ENCODE measurements at regions not wholly inside any gene's neighbourhood (a gene's known extent, or its start where the extent isn't known, plus 50 kb on each side); places are given as distances from the start of the nearest gene placed in this dataset.
A peak's percentile ranks its signal among the peaks of the same experiment; 100 is the strongest.

DNA sequence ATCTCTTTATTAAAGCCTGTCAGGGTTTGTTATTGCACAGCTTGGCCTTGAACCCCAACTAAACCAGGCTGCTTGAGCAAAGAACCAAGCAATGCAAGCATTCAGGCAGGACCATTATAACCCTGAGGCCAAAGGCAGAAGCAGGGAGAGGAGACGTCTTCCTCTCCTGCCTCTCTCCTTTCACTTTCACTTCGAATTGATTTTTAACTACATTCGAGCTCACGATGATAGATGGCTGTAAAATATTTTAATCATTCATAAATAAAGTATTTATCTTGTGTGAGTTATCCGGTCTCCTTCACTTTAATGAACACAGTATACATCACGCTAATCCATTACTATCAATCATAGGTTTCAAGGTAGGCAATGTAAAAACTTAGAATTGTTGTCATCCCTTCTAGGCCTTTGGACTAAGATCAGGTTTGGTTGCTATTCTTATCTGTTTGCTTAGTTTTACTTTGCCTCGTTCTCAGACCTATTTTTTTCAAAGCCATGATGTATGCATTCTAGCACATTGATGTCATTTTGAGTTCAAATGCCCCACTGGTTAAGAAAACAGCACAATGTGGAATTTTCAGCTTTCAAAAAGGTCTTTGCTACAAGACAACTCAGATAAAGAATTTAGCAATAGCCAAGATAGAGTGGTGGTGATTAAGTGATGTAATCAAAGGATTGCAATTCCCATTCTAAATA, 480.2 kb upstream of the RUNX1 start:
- TF ChIP-seq, protein P1, sequence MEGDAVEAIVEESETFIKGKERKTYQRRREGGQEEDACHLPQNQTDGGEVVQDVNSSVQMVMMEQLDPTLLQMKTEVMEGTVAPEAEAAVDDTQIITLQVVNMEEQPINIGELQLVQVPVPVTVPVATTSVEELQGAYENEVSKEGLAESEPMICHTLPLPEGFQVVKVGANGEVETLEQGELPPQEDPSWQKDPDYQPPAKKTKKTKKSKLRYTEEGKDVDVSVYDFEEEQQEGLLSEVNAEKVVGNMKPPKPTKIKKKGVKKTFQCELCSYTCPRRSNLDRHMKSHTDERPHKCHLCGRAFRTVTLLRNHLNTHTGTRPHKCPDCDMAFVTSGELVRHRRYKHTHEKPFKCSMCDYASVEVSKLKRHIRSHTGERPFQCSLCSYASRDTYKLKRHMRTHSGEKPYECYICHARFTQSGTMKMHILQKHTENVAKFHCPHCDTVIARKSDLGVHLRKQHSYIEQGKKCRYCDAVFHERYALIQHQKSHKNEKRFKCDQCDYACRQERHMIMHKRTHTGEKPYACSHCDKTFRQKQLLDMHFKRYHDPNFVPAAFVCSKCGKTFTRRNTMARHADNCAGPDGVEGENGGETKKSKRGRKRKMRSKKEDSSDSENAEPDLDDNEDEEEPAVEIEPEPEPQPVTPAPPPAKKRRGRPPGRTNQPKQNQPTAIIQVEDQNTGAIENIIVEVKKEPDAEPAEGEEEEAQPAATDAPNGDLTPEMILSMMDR (IDR thresholded peaks at IDR 0.05; ENCODE audit: unreplicated experiment), result no peak
- Mint-ChIP-seq H3K9me3 (ENCODE audit: unreplicated experiment) (no peaks in the 10 kb centered on the region), H3K27ac (ENCODE audit: low read depth, unreplicated experiment) (no peak overlapping the region), H3K27me3 (ENCODE audit: insufficient read depth, unreplicated experiment) (no peaks in the 10 kb centered on the region), H3K4me1 (ENCODE audit: insufficient read depth, unreplicated experiment) (no peaks in the 10 kb centered on the region), H3K4me3 (ENCODE audit: unreplicated experiment) (peak overlapping the region; percentile 64), H3K36me3 (ENCODE audit: insufficient read depth, unreplicated experiment) (no peaks in the 10 kb centered on the region)
- ChIA-PET CTCF (no interaction called here), POLR2A (interaction anchor here (0.7 to 0.8 kb wide), 2 partner anchors 59 to 467 kb away, joined by 3 read pairs; no protein-coding TSS in a partner anchor)
- peak; percentile 18 for DNase-seq (ENCODE audit: unreplicated experiment)
- intact Hi-C loops (cut with micrococcal nuclease), result loop anchor here (10.0 kb wide), 1 partner anchor 435 kb away; no protein-coding TSS in a partner anchor
- no TSS peak for BruUV-seq (replicated peaks)

DNA sequence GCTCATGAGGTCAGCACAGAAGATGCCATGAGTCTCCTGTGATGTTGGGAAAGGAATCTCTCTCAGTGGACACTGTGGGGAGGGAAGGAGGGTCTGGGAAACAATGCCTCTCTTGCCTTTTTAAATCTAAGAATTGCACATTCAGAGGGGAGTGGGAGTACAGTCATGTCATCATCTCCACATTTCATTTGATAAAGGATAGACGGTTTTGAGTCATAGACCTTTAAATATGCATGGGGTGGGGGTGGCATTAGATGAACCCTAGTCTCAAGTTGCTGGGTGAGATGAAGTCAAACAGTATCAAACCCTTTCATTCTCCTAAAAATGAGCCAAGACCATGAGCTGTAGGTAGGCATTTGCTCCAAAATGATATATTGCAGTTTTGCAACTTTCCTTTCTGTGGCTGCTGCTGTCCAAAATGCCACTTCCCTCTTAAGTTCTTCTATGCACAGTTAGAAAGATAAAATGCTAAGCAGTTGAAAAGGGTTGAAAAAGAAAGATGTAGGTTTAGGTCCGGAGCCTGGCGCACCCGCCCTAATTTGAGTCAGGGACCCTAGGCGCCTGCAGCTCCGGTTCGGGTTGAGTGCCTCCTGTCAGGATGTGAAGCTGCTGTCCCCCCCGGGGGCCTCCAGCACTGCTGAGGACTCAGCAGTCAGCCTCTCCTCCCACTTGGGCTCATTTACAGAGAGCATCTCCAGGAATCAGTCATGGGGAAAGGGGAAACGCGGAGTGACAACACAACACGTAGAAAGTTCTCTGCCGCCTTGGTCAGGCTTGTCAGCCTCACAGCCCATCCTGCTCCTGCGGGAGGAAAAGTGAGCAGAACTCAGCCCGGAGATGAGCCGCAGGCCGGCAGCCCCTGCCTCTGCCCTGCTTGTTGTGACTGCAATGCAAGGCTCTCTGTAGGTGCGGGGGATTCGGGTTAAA, 479.3 kb upstream of the RUNX1 start:
- ChIA-PET POLR2A (interaction anchor here (0.8 kb wide), 1 partner anchor 468 kb away, joined by 3 read pairs; no protein-coding TSS in a partner anchor), CTCF (no interaction called here)
- Mint-ChIP-seq H3K4me1 (ENCODE audit: insufficient read depth, unreplicated experiment) (no peaks in the 10 kb centered on the region), H3K4me3 (ENCODE audit: unreplicated experiment) (peak overlapping the region; percentile 64), H3K36me3 (ENCODE audit: insufficient read depth, unreplicated experiment) (no peaks in the 10 kb centered on the region), H3K27me3 (ENCODE audit: insufficient read depth, unreplicated experiment) (no peaks in the 10 kb centered on the region), H3K27ac (ENCODE audit: low read depth, unreplicated experiment) (no peak overlapping the region), H3K9me3 (ENCODE audit: unreplicated experiment) (no peaks in the 10 kb centered on the region)
- TF ChIP-seq, protein P1 (IDR thresholded peaks at IDR 0.05; ENCODE audit: unreplicated experiment), result no peak
- DNase-seq (ENCODE audit: unreplicated experiment), result no peak
- intact Hi-C loops (cut with micrococcal nuclease), result loop anchor here (10.0 kb wide), 1 partner anchor 436 kb away; no protein-coding TSS in a partner anchor
- BruUV-seq (replicated peaks), result no TSS peak

DNA sequence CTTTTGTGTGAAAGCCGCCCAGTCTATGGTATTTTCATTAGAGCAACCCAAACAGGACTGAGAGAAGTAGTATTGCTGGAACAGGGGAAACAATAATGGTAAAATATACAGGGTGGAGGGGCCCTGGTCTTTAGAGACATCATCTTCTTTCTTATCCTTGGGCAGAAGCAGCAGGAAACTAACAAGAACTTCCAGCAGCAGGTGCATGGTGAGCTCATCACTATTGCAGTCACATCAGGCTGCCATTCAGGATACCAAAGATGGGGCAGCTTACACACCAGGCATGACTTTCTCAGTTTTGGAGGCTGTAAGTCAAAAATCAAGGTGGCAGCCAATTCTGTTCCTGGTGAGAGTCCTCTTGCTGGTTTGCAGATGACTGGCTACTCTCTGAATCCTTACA, 478.3 kb upstream of the RUNX1 start:
- Mint-ChIP-seq H3K27me3 (ENCODE audit: insufficient read depth, unreplicated experiment) (no peaks in the 10 kb centered on the region), H3K4me1 (ENCODE audit: insufficient read depth, unreplicated experiment) (no peaks in the 10 kb centered on the region), H3K27ac (ENCODE audit: low read depth, unreplicated experiment) (no peak overlapping the region), H3K9me3 (ENCODE audit: unreplicated experiment) (no peaks in the 10 kb centered on the region), H3K36me3 (ENCODE audit: insufficient read depth, unreplicated experiment) (no peaks in the 10 kb centered on the region), H3K4me3 (ENCODE audit: unreplicated experiment) (no peak overlapping the region)
- no peak for DNase-seq (ENCODE audit: unreplicated experiment)
- intact Hi-C loops (cut with micrococcal nuclease), result loop anchor here (10.0 kb wide), 1 partner anchor 437 kb away; no protein-coding TSS in a partner anchor
- TF ChIP-seq, protein P1 (IDR thresholded peaks at IDR 0.05; ENCODE audit: unreplicated experiment), result no peak
- ChIA-PET CTCF (no interaction called here), POLR2A (no interaction called here)
- BruUV-seq (replicated peaks), result no TSS peak

DNA sequence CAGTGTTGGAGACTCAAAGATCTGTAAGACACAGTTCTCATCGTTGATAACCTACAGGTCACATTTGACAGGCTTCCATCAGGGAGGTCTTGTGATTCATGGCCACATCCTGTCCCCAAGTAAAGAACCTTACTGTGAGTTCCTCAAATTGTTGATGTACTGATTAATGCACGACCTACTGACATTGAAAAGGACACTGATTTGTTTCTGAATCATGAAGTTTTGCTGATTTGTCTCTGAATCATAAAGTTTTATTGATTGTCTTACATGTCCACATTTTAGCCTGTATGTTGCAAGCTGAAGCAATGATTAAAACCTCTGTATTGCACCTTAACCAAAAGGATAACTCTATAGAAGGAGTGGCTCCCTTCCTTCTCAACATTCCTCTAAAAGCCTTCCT, 476.3 kb upstream of the RUNX1 start:
- Mint-ChIP-seq H3K36me3 (ENCODE audit: insufficient read depth, unreplicated experiment) (no peaks in the 10 kb centered on the region), H3K27ac (ENCODE audit: low read depth, unreplicated experiment) (no peak overlapping the region), H3K4me1 (ENCODE audit: insufficient read depth, unreplicated experiment) (no peaks in the 10 kb centered on the region), H3K9me3 (ENCODE audit: unreplicated experiment) (no peaks in the 10 kb centered on the region), H3K27me3 (ENCODE audit: insufficient read depth, unreplicated experiment) (no peaks in the 10 kb centered on the region), H3K4me3 (ENCODE audit: unreplicated experiment) (no peak overlapping the region)
- POLR2A ChIA-PET, result no interaction called here
- intact Hi-C loops (cut with micrococcal nuclease), result loop anchor here (10.0 kb wide), 1 partner anchor 439 kb away; no protein-coding TSS in a partner anchor
- TF ChIP-seq, protein P1 (IDR thresholded peaks at IDR 0.05; ENCODE audit: unreplicated experiment), result no peak
- CTCF ChIA-PET, result interaction anchor here (0.6 kb wide), 1 partner anchor 42 kb away, joined by 3 read pairs; no protein-coding TSS in a partner anchor
- no TSS peak for BruUV-seq (replicated peaks)
- no peak for DNase-seq (ENCODE audit: unreplicated experiment)

All from MCF 10A (cell line).